MM.1S (cell line): ENCODE measurements at regions not wholly inside any gene's neighbourhood (a gene's known extent, or its start where the extent isn't known, plus 50 kb on each side); places are given as distances from the start of the nearest gene placed in this dataset.

Experiments
- DNase-seq: peaks from one replicate; pipeline ENCODE4 v3.0.0-alpha.2; 2015
- H2AFZ ChIP-seq: fragments of 300-600 bp; sonication (generic); 2 replicates; pipeline ENCODE4 v1.6.0; 2016; ENCODE audit warnings: antibody characterized with exemption, low read length
- H3F3A ChIP-seq: fragments of 300-600 bp; sonication (generic); 2 replicates; pipeline ENCODE4 v1.6.1; 2016; ENCODE audit warnings: mild to moderate bottlenecking, antibody characterized with exemption, low read length, moderate library complexity, mixed read lengths; ENCODE audit not compliant: insufficient read depth
- H3K27ac ChIP-seq: fragments of 300-600 bp; sonication (generic); 2 replicates; pipeline ENCODE4 v1.5.1; 2016; ENCODE audit warnings: mild to moderate bottlenecking, low read length
- H3K27me3 ChIP-seq: fragments of 300-600 bp; sonication (generic); replicated peaks from 2 replicates; pipeline ENCODE4 v1.6.0; 2016; ENCODE audit warnings: low read length; ENCODE audit not compliant: insufficient read depth
- H3K36me3 ChIP-seq: fragments of 300-600 bp; sonication (generic); replicated peaks from 2 replicates; pipeline ENCODE4 v1.6.1; 2016; ENCODE audit warnings: mild to moderate bottlenecking, low read length, mixed read lengths; ENCODE audit not compliant: insufficient read depth
- H3K4me1 ChIP-seq: fragments of 300-600 bp; sonication (generic); 2 replicates; pipeline ENCODE4 v1.6.1; 2016; ENCODE audit warnings: low read length, mixed read lengths
- H3K4me2 ChIP-seq: fragments of 300-600 bp; sonication (generic); 2 replicates; pipeline ENCODE4 v1.6.0; 2016; ENCODE audit warnings: low read depth, low read length
- H3K4me3 ChIP-seq: fragments of 300-600 bp; sonication (generic); 2 replicates; pipeline ENCODE4 v1.5.1; 2016; ENCODE audit warnings: low read length, mixed read lengths
- H3K79me2 ChIP-seq: fragments of 300-600 bp; sonication (generic); 2 replicates; pipeline ENCODE4 v1.6.1; 2016; ENCODE audit warnings: mixed run types, low read length, mixed read lengths
- H3K9ac ChIP-seq: fragments of 300-600 bp; sonication (generic); 2 replicates; pipeline ENCODE4 v1.6.1; 2016; ENCODE audit warnings: low read length, mixed read lengths
- H3K9me2 ChIP-seq: fragments of 300-600 bp; sonication (generic); replicated peaks from 2 replicates; pipeline ENCODE4 v1.6.1; 2016; ENCODE audit warnings: mild to moderate bottlenecking, low read length, mixed read lengths; ENCODE audit not compliant: insufficient read depth
- H3K9me3 ChIP-seq: fragments of 300-600 bp; sonication (generic); replicated peaks from 2 replicates; pipeline ENCODE4 v1.6.1; 2016; ENCODE audit warnings: mild to moderate bottlenecking, low read length, mixed read lengths; ENCODE audit not compliant: insufficient read depth
- H4K20me1 ChIP-seq: fragments of 300-600 bp; sonication (generic); 2 replicates; pipeline ENCODE4 v1.6.1; 2016; ENCODE audit warnings: mild to moderate bottlenecking, low read length, moderate library complexity, mixed read lengths; ENCODE audit not compliant: insufficient read depth
- CTCF ChIP-seq: fragments of 300-600 bp; sonication (generic); IDR thresholded peaks from 2 replicates; pipeline ENCODE4 v1.5.1; 2016; ENCODE audit warnings: antibody characterized with exemption, low read length, mixed read lengths
- EZH2 ChIP-seq: fragments of 300-600 bp; sonication (generic); optimal IDR thresholded peaks from 2 replicates; pipeline ENCODE3; 2017; ENCODE audit warnings: low read depth, mild to moderate bottlenecking, antibody characterized with exemption, low read length, mixed read lengths
- EZH2phosphoT487 ChIP-seq: fragments of 300-600 bp; sonication (generic); IDR thresholded peaks from 2 replicates; pipeline ENCODE4 v1.6.1; 2018; ENCODE audit warnings: antibody characterized with exemption, low read length

DNA sequence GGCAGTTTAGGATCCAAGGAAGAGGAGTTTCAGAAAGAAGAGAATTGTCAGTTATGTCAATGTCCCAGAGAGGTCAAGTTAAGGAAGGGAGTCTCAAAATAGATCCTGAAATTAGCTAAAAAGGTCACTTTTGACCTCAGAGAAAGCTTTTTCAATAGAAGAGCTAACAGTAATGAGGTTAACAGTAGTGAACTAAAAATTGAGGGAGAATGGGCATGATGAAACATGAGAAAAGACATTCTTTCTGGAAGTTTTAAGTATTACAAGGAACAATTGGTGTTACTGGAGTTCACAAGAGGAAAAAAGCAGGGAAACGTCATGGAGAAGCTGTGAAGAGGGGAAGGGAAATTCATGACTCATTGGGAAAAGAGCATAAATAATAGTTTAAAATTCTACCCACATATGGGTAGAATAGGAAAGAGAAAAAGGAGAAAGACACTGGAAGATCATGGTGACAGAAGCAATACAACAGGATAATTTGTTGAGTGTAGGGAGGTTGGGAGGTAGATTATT lies 381.2 kb upstream of the FAR2 start:
- Histone ChIP-seq H4K20me1 (no peaks in the 10 kb centered on the region), H3K27ac (no peak overlapping the region), H3K9ac (no peak overlapping the region), H3K4me3 (no peak overlapping the region), H3K9me3 (no peaks in the 10 kb centered on the region), H3K4me2 (no peak overlapping the region), H3K4me1 (0 out of 2 replicates have a peak, but pooled peaks cover 8% of the 10 kb centered on the region), H3K36me3 (no peaks in the 10 kb centered on the region), H3F3A (no peaks in the 10 kb centered on the region), H3K27me3 (no peaks in the 10 kb centered on the region), H2AFZ (no peak overlapping the region), H3K9me2 (no peaks in the 10 kb centered on the region), H3K79me2 (no peaks in the 10 kb centered on the region)
- no peak for TF ChIP-seq EZH2
- no peak for TF ChIP-seq CTCF
- TF ChIP-seq EZH2phosphoT487, result no peak
- DNase-seq, result no peak

DNA sequence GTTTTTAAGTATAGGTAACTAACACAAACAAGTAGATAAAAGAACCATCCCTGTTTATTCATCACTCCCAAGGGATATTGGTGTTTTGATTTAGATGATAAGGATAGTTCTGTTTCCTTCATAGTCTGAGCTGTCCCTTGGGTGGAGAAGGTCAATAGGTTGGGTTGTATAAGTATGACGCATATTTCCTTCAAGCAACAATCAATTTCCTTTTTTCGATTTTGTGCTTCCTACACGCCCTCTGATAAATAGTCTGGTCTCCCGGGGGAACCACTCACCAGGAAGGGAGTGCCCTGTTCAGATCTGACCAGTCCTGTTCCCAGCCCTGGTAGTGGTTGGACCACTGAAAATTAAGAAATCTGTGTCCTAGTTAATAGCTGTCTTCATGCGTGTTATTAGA lies 378.8 kb upstream of the FAR2 start:
- Histone ChIP-seq H3K9ac (no peak overlapping the region), H3K4me3 (no peak overlapping the region), H3K4me1 (0 out of 2 replicates have a peak, but pooled peaks cover 8% of the 10 kb centered on the region), H3K79me2 (no peaks in the 10 kb centered on the region), H3K9me3 (no peaks in the 10 kb centered on the region), H3K27me3 (no peaks in the 10 kb centered on the region), H2AFZ (no peak overlapping the region), H3K9me2 (no peaks in the 10 kb centered on the region), H3K27ac (no peak overlapping the region), H3K36me3 (no peaks in the 10 kb centered on the region), H3F3A (no peaks in the 10 kb centered on the region), H3K4me2 (no peak overlapping the region), H4K20me1 (no peaks in the 10 kb centered on the region)
- no peak for TF ChIP-seq EZH2
- no peak for TF ChIP-seq EZH2phosphoT487
- no peak for TF ChIP-seq CTCF
- no peak for DNase-seq

DNA sequence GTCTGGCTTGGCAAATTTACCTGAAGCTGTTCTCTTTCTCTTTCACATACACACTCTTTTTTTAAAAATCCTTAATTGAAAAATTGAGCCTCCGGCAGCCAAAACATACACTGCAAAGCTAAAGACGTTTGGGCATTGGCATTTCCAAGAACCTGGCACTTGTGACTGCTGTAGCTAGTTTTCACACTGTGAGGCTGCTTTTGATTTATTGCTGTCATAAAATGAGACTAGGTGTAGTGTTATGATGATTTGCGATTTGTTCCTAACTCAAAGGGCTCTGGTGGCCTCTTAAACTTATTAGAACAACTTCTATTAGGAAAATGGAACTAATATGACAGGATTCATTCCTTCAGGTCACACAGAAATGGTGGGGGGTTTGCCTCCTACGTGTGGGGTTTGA lies 377.1 kb upstream of the FAR2 start:
- Histone ChIP-seq H3K4me1 (peaks cover 17% of the 10 kb centered on the region), H3K36me3 (no peaks in the 10 kb centered on the region), H3K9me3 (no peaks in the 10 kb centered on the region), H3K9me2 (no peaks in the 10 kb centered on the region), H3K27ac (no peak overlapping the region), H3K79me2 (no peaks in the 10 kb centered on the region), H3F3A (peaks cover 6% of the 10 kb centered on the region; the same call in 1 of the 2 replicates), H4K20me1 (no peaks in the 10 kb centered on the region), H3K9ac (no peak overlapping the region), H3K27me3 (no peaks in the 10 kb centered on the region), H3K4me2 (no peak overlapping the region), H3K4me3 (no peak overlapping the region), H2AFZ (no peak overlapping the region)
- DNase-seq, result no peak
- no peak for TF ChIP-seq EZH2
- no peak for TF ChIP-seq CTCF
- TF ChIP-seq EZH2phosphoT487, result no peak
